ENCODE measurements at regions not wholly inside any gene's neighbourhood (a gene's known extent, or its start where the extent isn't known, plus 50 kb on each side); places are given as distances from the start of the nearest gene placed in this dataset.
"Not testable (repeated sequence)": the region's sequence is repeated elsewhere in the genome, so short reads cannot be mapped to it uniquely, and the experiment has no call there.

DNA sequence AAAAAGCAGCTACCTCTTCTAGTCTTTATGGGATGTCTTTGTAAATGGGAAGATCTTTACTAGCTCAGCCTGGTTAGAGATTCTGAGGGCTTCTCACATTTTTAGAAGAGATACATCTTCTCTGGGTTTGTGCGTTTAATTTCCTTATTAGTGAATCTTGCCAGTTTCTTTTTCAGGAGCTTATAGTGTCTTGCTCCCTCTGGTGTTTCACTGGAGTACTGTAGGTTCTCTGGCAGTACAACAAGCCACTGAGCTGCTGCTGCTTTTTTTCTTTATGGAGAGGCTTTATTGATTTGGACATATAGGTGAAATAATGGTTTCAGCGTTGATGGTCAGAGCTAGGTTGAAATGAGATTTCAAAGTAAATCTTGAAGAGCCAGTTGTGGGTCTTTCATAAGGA, 82.9 kb downstream of the LAS1L start:
- DNase-seq (ENCODE audit: low spot score), result peak; percentile 15

DNA sequence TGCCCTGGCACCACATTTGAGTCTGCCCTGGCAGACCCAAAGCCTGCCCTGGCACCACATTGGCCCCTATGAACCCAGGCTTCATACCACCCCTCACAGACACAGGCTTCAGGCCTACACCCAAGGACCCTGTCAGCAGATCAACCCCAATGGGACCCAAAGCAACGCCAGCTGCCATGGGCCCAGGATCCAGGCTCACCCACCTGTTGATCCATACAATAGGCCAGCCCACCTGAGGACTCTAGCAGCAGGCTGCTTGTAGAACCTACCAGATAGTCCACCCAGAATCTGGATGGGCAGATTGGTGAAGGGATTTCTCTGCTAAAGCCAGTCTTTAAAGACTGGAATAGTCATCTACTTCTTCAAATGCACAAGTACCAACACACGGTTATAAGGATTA, 114.4 kb downstream of the LAS1L start:
- no peak for DNase-seq (ENCODE audit: low spot score)

DNA sequence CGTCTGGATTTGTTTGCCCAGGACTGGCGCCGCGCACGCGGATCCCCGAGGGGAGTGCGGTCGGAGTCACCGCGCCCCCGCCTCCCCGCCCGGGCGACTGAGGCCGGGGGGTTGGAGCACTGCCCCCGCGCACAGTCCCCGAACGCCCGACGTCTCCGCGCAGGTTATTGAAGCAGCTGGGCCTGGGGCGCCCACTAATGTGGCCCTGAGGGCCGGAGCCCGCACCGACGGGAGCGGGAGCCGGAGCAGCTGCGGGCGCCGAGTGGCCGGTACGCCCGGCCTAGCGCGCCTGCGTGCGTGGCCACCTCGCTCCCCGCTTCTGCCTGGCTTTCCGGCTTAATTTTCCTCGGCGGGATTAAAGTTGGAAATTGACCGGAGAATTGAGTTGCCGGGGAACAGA, 126.9 kb downstream of the LAS1L start:
- DNase-seq (ENCODE audit: low spot score), result not testable (repeated sequence)

DNA sequence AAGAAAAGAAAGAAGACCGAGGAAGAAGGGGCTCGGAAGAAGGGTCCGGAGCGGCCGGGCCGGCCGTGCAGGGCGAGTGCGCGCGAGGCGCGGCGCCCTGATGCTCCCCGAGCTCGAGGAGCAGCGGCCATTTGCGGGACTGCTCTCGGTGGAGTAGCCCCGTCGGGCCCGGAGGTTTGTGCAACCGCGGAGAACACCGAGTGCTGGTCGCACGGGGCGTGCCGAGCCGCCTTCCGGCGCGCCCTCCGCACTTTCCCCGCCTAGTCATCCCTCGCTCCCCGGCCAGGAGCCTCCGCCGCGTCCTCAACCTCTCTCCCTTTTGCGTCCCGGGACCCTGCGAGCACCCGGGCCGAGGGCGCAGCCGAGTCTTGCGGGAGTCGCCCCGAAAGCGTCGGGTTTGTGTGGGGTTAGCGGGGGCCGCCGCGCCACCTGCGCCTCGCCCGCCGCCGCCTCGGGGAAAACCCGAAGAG, 127.4 kb downstream of the LAS1L start:
- DNase-seq (ENCODE audit: low spot score), result peak; percentile 7

DNA sequence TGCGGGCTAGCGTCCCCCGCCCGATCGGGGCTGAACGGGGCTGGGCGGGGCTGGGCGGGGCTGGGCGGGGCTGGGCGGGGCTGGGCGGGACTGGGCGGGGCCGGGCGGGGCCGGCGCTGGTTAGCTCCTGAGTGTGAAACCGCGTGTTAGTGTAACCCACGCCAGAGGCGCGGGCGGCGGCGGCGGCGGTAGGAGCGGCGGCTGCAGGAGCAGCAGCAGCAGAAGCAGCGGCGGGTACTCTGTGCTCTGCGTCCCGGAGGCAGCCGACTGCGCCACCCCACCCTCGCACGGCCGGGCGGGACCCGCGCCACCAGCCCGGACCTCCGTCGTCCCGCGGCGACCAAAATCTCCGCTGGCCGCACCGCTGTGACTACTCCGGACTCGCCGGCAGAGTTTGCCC, 128.1 kb downstream of the LAS1L start:
- peak; percentile 13 for DNase-seq (ENCODE audit: low spot score)

DNA sequence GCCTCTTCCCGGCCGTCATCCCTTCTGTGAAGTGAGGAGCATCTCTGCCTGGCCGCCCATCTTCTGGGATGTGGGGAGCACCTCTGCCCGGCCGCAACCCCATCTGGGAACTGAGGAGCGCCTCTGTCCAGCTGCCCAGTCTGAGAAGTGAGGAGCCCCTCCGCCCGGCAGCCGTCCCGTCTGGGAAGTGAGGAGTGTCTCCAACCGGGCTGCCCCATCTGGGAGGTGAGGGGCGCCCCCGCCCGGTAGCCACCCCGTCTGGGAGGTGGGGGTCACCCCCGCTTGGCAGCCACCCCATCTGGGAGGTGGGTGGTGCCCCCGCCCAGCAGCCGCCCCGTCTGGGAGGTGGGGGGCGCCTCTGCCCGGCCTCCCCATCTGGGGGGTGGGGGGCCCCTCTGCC, 142.3 kb downstream of the LAS1L start:
- DNase-seq (ENCODE audit: low spot score), result no peak

GRCh38 chrX:65389120-65389519, 145.5 kb downstream of the LAS1L start:
- not testable (repeated sequence) for DNase-seq (ENCODE audit: low spot score)

Measured in AG20443 (cell line).